ENCODE measurements at regions not wholly inside any gene's neighbourhood (a gene's known extent, or its start where the extent isn't known, plus 50 kb on each side); places are given as distances from the start of the nearest gene placed in this dataset.

GRCh38 chr2:82289446-82289845 is 1984.9 kb upstream of the LRRTM1 start:
- no peak overlapping the region for H3K27ac ChIP-seq (ENCODE audit: low read depth, low read length)
- H3K27me3 ChIP-seq (ENCODE audit: insufficient read depth, low read length), result no peaks in the 10 kb centered on the region
- no peaks in the 10 kb centered on the region for H3K36me3 ChIP-seq (ENCODE audit: insufficient read depth, low read length)
- WGBS, result no CpG with 5 or more reads among the region's 1 CpG
- no peak overlapping the region for H3K4me3 ChIP-seq (ENCODE audit: low read length)
- no peaks in the 10 kb centered on the region for H3K9me3 ChIP-seq (ENCODE audit: insufficient read depth, low read depth, low read length)
- no peak overlapping the region for H3K9ac ChIP-seq (ENCODE audit: low read depth, low read length)
- no peaks in the 10 kb centered on the region for H3K4me1 ChIP-seq (ENCODE audit: insufficient read depth, low read length)

- Histone ChIP-seq H3K36me3 (ENCODE audit: insufficient read depth, low read length) (no peaks in the 10 kb centered on the region), H3K27me3 (ENCODE audit: insufficient read depth, low read length) (no peaks in the 10 kb centered on the region), H3K4me1 (ENCODE audit: insufficient read depth, low read length) (peaks cover 18% of the 10 kb centered on the region), H3K9me3 (ENCODE audit: insufficient read depth, low read depth, low read length) (no peaks in the 10 kb centered on the region), H3K9ac (ENCODE audit: low read depth, low read length) (no peak overlapping the region), H3K4me3 (ENCODE audit: low read length) (no peak overlapping the region), H3K27ac (ENCODE audit: low read depth, low read length) (no peak overlapping the region)
- 100% methylated on average over 1 of the region's 2 CpGs for WGBS
Observed at GRCh38 chr2:82283075-82283474, 1978.5 kb upstream of the LRRTM1 start.

- Histone ChIP-seq H3K36me3 (ENCODE audit: insufficient read depth, low read length) (no peaks in the 10 kb centered on the region), H3K4me1 (ENCODE audit: insufficient read depth, low read length) (peaks cover 18% of the 10 kb centered on the region)
Observed at GRCh38 chr2:82282111-82282882, 1977.7 kb upstream of the LRRTM1 start.

GRCh38 chr2:82279367-82279766 is 1974.8 kb upstream of the LRRTM1 start:
- Histone ChIP-seq H3K4me1 (ENCODE audit: insufficient read depth, low read length) (peaks cover 18% of the 10 kb centered on the region), H3K27ac (ENCODE audit: low read depth, low read length) (no peak overlapping the region), H3K36me3 (ENCODE audit: insufficient read depth, low read length) (no peaks in the 10 kb centered on the region), H3K27me3 (ENCODE audit: insufficient read depth, low read length) (no peaks in the 10 kb centered on the region), H3K9me3 (ENCODE audit: insufficient read depth, low read depth, low read length) (no peaks in the 10 kb centered on the region), H3K9ac (ENCODE audit: low read depth, low read length) (no peak overlapping the region), H3K4me3 (ENCODE audit: low read length) (no peak overlapping the region)
- WGBS, result 96% methylated on average over 1 of the region's 1 CpG

More at GRCh38 chr2:82282111-82282882, 1977.7 kb upstream of the LRRTM1 start:
- 86% methylated on average over 16 of the region's 16 CpGs for WGBS
- Histone ChIP-seq H3K9me3 (ENCODE audit: insufficient read depth, low read depth, low read length) (no peaks in the 10 kb centered on the region), H3K4me3 (ENCODE audit: low read length) (no peak overlapping the region), H3K27me3 (ENCODE audit: insufficient read depth, low read length) (no peaks in the 10 kb centered on the region), H3K9ac (ENCODE audit: low read depth, low read length) (no peak overlapping the region), H3K27ac (ENCODE audit: low read depth, low read length) (no peak overlapping the region)

- Histone ChIP-seq H3K4me1 (ENCODE audit: insufficient read depth, low read length) (peaks cover 18% of the 10 kb centered on the region), H3K36me3 (ENCODE audit: insufficient read depth, low read length) (no peaks in the 10 kb centered on the region), H3K27me3 (ENCODE audit: insufficient read depth, low read length) (no peaks in the 10 kb centered on the region), H3K4me3 (ENCODE audit: low read length) (no peak overlapping the region), H3K9me3 (ENCODE audit: insufficient read depth, low read depth, low read length) (no peaks in the 10 kb centered on the region), H3K9ac (ENCODE audit: low read depth, low read length) (no peak overlapping the region), H3K27ac (ENCODE audit: low read depth, low read length) (no peak overlapping the region)
- WGBS, result no CpG with 5 or more reads among the region's 1 CpG
Observed at GRCh38 chr2:82278416-82278815, 1973.9 kb upstream of the LRRTM1 start.

- WGBS, result 96% methylated on average over 2 of the region's 2 CpGs
- peaks cover 3% of the 10 kb centered on the region for H3K4me1 ChIP-seq (ENCODE audit: insufficient read depth, low read length)
- H3K4me3 ChIP-seq (ENCODE audit: low read length), result no peak overlapping the region
- no peaks in the 10 kb centered on the region for H3K9me3 ChIP-seq (ENCODE audit: insufficient read depth, low read depth, low read length)
- no peaks in the 10 kb centered on the region for H3K27me3 ChIP-seq (ENCODE audit: insufficient read depth, low read length)
- H3K27ac ChIP-seq (ENCODE audit: low read depth, low read length), result no peak overlapping the region
- no peak overlapping the region for H3K9ac ChIP-seq (ENCODE audit: low read depth, low read length)
- no peaks in the 10 kb centered on the region for H3K36me3 ChIP-seq (ENCODE audit: insufficient read depth, low read length)
Observed at GRCh38 chr2:82275599-82275998, 1971.0 kb upstream of the LRRTM1 start.

- H3K36me3 ChIP-seq (ENCODE audit: insufficient read depth, low read length), result no peaks in the 10 kb centered on the region
- H3K27me3 ChIP-seq (ENCODE audit: insufficient read depth, low read length), result no peaks in the 10 kb centered on the region
- no peak overlapping the region for H3K4me3 ChIP-seq (ENCODE audit: low read length)
- no peak overlapping the region for H3K9ac ChIP-seq (ENCODE audit: low read depth, low read length)
- peaks cover 7% of the 10 kb centered on the region; the same call in 1 of the 2 replicates for H3K4me1 ChIP-seq (ENCODE audit: insufficient read depth, low read length)
- no peak overlapping the region for H3K27ac ChIP-seq (ENCODE audit: low read depth, low read length)
- no peaks in the 10 kb centered on the region for H3K9me3 ChIP-seq (ENCODE audit: insufficient read depth, low read depth, low read length)
Observed at GRCh38 chr2:82268446-82268845, 1963.9 kb upstream of the LRRTM1 start.

- Histone ChIP-seq H3K27ac (ENCODE audit: low read depth, low read length) (no peak overlapping the region), H3K9ac (ENCODE audit: low read depth, low read length) (no peak overlapping the region), H3K27me3 (ENCODE audit: insufficient read depth, low read length) (no peaks in the 10 kb centered on the region), H3K4me1 (ENCODE audit: insufficient read depth, low read length) (no peaks in the 10 kb centered on the region), H3K9me3 (ENCODE audit: insufficient read depth, low read depth, low read length) (no peaks in the 10 kb centered on the region), H3K4me3 (ENCODE audit: low read length) (no peak overlapping the region), H3K36me3 (ENCODE audit: insufficient read depth, low read length) (no peaks in the 10 kb centered on the region)
- WGBS, result 95% methylated on average over 3 of the region's 3 CpGs
Observed at GRCh38 chr2:82260521-82260920, 1956.0 kb upstream of the LRRTM1 start.

- no peaks in the 10 kb centered on the region for H3K27me3 ChIP-seq (ENCODE audit: insufficient read depth, low read length)
- no peaks in the 10 kb centered on the region for H3K4me1 ChIP-seq (ENCODE audit: insufficient read depth, low read length)
- no peak overlapping the region for H3K9ac ChIP-seq (ENCODE audit: low read depth, low read length)
- H3K4me3 ChIP-seq (ENCODE audit: low read length), result no peak overlapping the region
- 0 out of 2 replicates have a peak, but pooled peaks cover under 1% of the 10 kb centered on the region for H3K9me3 ChIP-seq (ENCODE audit: insufficient read depth, low read depth, low read length)
- WGBS, result 94% methylated on average over 2 of the region's 2 CpGs
- no peak overlapping the region for H3K27ac ChIP-seq (ENCODE audit: low read depth, low read length)
- H3K36me3 ChIP-seq (ENCODE audit: insufficient read depth, low read length), result no peaks in the 10 kb centered on the region
Observed at GRCh38 chr2:82259551-82259950, 1955.0 kb upstream of the LRRTM1 start.

GRCh38 chr2:82257796-82258555 is 1953.4 kb upstream of the LRRTM1 start:
- no peak overlapping the region for H3K9ac ChIP-seq (ENCODE audit: low read depth, low read length)
- no peaks in the 10 kb centered on the region for H3K36me3 ChIP-seq (ENCODE audit: insufficient read depth, low read length)
- WGBS, result 71% methylated on average over 1 of the region's 2 CpGs
- H3K9me3 ChIP-seq (ENCODE audit: insufficient read depth, low read depth, low read length), result 0 out of 2 replicates have a peak, but pooled peaks cover 5% of the 10 kb centered on the region
- no peak overlapping the region for H3K27ac ChIP-seq (ENCODE audit: low read depth, low read length)
- no peaks in the 10 kb centered on the region for H3K4me1 ChIP-seq (ENCODE audit: insufficient read depth, low read length)
- no peak overlapping the region for H3K4me3 ChIP-seq (ENCODE audit: low read length)
- H3K27me3 ChIP-seq (ENCODE audit: insufficient read depth, low read length), result no peaks in the 10 kb centered on the region

GRCh38 chr2:82256983-82257632 is 1952.6 kb upstream of the LRRTM1 start:
- no peak overlapping the region for H3K4me3 ChIP-seq (ENCODE audit: low read length)
- no peaks in the 10 kb centered on the region for H3K4me1 ChIP-seq (ENCODE audit: insufficient read depth, low read length)
- 94% methylated on average over 11 of the region's 11 CpGs for WGBS
- no peak overlapping the region for H3K9ac ChIP-seq (ENCODE audit: low read depth, low read length)
- no peaks in the 10 kb centered on the region for H3K27me3 ChIP-seq (ENCODE audit: insufficient read depth, low read length)
- H3K9me3 ChIP-seq (ENCODE audit: insufficient read depth, low read depth, low read length), result 0 out of 2 replicates have a peak, but pooled peaks cover 6% of the 10 kb centered on the region
- H3K27ac ChIP-seq (ENCODE audit: low read depth, low read length), result no peak overlapping the region
- no peaks in the 10 kb centered on the region for H3K36me3 ChIP-seq (ENCODE audit: insufficient read depth, low read length)

Measured in HUES64 (cell line).